Bone marrow (tissue), 2 donors: ENCODE measurements at regions not wholly inside any gene's neighbourhood (a gene's known extent, or its start where the extent isn't known, plus 50 kb on each side); places are given as distances from the start of the nearest gene placed in this dataset.

Experiments used
- DNase-seq, 2 donors: peaks; one replicate each; lab custom pipeline; 2025; lab: John Stamatoyannopoulos, UW

DNA sequence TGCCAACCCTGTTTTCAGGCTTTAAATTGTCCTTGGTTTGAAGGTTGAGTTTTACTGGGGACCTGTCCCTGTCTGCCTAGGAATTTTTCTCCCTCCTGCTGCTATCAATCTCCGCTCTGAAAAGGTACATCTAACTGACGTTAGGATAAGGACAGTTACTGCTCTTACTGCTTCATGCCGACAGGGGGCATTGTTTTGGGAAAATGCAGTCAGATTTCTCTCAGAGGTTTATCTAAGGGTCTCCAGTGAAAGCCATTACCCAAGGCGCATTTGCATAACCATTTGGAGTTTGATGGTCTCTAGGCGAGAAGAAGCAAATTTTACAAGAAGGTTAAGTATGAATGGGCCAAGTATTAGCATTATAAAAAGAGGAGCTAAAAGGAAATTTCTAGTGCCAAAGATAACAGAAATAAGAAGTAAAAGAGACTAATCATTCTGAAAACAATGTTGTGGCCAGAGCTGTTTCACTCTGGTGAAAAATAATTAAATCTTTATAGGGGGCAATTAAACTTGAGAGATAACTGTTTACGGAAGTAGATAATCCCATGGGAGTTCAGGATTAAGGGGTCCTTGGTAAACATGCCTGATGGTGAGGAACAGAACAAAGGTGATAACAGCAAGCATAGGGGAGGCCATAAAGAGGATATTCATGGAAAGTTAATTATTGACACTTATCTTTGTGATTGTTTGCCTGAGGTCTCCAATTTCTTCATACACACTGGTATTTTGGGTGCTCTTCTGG, 605.0 kb downstream of the MTRR start:
- no peak for DNase-seq

- DNase-seq, result no peak
Observed at GRCh38 chr5:8474569-8474930, 605.6 kb downstream of the MTRR start.

DNA sequence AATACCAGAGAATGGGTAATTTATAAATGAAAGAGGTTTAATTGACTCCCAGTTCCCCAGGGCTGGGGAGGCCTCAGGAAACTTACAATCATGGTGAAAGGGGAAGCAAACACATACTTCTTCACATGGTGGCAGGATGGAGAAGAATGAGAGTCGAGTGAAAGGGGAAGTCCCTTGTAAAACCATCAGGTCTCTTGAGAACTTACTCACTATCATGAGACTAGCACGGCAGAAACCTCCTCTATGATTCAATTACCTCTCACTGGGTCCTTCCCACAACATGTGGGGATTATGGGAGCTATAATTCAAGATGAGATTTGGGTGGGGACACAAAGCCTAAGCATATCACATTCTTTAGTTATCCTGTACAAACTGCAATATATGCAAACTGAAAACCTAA, 609.4 kb downstream of the MTRR start:
- no peak for DNase-seq

DNA sequence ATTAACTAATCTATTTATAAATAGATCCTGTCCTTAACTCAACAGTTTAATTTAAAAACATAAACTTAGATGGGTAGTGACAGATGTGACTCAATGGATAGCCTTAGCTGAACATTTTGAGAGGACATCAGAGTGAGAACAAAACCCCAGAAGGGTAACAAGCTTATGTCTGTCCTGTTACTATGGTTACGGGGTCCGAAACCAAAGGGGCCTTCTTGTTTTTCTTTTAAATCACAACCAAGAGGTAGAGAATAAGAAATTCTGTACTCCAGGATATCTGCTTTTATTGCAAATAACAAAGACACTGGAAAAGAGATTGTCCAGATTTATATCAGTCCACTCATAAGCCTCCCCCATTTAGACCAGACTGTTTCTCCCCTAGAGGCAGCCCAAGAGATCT, 612.1 kb downstream of the MTRR start:
- no peak for DNase-seq

- DNase-seq, result no peak
Observed at GRCh38 chr5:8491254-8491653, 622.3 kb downstream of the MTRR start.

DNA sequence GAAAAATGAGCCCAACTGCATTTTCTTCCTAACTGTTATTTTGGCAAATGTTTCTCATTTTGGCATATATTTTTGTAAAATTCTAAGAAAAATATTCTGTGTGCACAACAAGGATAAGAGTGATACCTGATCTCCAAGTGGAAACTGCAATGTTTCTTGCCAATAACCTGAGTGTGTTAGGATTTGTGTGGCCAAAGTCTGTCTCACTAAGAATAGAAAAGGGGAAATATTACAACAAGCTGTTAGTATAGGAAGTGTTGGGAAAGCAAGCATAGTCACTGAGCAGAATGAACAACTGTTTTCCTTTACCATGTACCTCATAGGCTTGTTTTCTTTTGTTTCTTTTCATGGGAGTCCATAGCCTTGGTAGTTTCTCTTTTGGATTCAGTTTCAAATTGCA, 624.2 kb downstream of the MTRR start:
- DNase-seq, result no peak

DNA sequence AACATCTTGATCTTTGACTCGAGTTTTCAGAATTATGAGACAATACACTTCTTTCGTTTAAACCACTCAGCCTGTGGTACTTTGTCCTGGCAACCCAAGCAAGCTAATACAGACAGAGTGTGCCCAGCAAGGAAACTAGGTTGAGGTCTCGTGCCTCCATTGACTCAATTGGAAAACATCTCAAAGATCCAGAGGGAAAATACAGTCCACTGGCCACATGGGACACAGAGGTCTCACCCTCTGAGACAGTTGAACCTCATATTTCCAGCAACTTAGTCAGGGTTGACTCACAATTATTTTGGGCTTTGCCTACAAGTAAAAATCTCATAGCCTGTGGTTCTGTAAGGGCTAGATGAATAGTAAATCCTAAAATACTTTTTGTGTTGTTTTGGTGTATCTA, 631.5 kb downstream of the MTRR start:
- no peak for DNase-seq

DNA sequence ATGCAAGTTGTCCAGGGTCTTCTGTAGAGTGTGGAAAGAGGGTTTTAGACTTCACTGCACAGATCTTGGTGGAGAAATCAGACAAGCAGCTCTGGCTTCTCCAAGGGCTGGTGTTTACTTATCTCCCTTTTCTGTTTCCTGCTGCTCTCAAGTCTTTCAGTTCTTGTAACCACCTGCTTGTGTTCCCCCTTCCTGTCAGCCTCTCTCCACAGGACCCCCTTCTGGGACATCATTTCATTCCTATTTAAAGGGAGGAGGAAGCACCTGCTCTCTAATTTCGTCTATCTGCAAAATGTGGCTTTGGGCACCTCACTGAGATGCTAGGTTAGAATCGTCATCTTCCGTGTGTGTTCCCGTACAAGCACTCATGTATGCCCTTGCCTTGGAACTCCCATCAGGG, 636.2 kb downstream of the MTRR start:
- DNase-seq, result no peak

GRCh38 chr5:8508231-8508630, 639.3 kb downstream of the MTRR start:
- no peak for DNase-seq

GRCh38 chr5:8516356-8516755, 647.4 kb downstream of the MTRR start:
- DNase-seq, result no peak

GRCh38 chr5:8517456-8517855, 648.5 kb downstream of the MTRR start:
- no peak for DNase-seq

- no peak for DNase-seq
Observed at GRCh38 chr5:8520917-8521316, 652.0 kb downstream of the MTRR start.

GRCh38 chr5:8521991-8522390, 653.0 kb downstream of the MTRR start:
- no peak for DNase-seq

DNA sequence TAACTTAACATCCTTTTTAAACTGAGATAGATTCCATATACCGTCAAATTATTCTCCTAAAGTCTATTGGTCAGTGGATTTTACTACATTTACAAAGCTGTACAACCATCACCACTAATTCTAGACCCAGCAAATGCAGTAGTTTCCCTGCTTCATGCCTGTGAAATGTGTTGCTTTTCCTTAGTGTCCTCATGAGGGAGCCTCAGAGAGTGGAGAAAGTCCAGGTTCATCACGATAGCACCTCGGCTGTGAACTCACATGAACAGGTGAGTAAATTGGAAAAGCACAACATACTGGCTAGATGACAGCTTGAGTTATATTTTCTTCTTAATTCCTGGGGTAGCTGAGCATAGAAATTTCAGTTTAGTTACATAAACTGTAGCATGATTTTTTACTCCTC, 653.7 kb downstream of the MTRR start:
- no peak for DNase-seq

- DNase-seq, result no peak
Observed at GRCh38 chr5:8523501-8523900, 654.6 kb downstream of the MTRR start.

DNA sequence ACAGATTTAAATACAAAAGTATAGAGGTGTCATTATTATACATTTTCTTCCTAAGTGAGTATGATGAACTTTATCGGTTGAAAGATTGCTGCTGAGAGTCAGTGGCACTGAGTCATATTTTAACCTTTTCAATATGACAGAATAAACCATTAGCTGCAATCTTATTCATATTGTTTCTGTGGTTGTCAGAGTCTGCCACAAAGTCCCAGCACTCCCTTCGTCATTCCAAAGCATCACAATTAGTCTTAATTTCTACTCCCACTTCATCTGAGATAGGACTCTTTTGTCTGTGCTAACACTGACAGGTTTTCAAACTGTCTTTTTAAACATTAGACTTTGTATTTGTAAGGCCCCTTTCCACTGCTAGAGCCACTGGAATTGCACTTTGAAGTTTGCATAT, 656.9 kb downstream of the MTRR start:
- DNase-seq, result no peak

GRCh38 chr5:8528106-8528505, 659.2 kb downstream of the MTRR start:
- no peak for DNase-seq

GRCh38 chr5:8538821-8539220, 669.9 kb downstream of the MTRR start:
- no peak for DNase-seq

- no peak for DNase-seq
Observed at GRCh38 chr5:8540317-8540716, 671.4 kb downstream of the MTRR start.

GRCh38 chr5:8550921-8551320, 682.0 kb downstream of the MTRR start:
- no peak for DNase-seq

DNA sequence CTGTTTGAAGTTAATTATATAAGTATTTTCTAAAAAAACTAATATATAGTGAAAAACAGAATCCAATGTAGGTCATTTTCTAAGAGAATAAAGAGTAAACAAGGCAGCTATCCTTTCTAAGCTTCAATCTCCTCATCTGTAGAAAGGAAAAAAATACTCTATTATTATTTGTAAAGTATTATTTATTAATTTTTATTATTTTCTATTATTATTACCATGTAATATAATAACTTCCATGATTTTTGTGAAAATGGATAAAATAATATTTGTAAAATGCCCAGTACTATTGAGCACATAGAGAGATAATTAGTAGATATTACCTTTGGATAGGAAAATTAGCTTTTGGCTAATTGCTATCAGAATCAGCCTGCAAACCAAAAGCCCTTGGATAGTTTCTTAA, 684.4 kb downstream of the MTRR start:
- DNase-seq, result no peak

GRCh38 chr5:8557728-8558127, 688.8 kb downstream of the MTRR start:
- DNase-seq, result no peak

DNA sequence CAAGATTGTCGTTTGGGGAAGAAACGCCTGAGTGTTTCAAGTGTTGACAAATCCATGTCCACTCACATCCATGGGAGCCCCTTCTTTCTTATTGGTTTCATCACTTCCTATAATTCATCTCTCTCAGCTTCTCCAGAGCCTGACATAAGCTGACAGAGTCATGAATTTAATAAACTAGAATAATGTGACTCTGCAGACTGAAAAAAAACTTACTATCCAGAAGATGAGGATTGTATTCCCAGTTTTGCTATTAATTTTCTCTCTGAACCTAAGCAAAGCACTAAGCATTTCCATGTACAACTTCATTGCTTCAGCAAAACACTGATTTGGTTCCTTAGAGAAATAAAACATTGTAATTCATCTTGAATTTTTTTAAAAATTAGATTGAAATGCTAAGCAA, 691.8 kb downstream of the MTRR start:
- DNase-seq, result no peak

DNA sequence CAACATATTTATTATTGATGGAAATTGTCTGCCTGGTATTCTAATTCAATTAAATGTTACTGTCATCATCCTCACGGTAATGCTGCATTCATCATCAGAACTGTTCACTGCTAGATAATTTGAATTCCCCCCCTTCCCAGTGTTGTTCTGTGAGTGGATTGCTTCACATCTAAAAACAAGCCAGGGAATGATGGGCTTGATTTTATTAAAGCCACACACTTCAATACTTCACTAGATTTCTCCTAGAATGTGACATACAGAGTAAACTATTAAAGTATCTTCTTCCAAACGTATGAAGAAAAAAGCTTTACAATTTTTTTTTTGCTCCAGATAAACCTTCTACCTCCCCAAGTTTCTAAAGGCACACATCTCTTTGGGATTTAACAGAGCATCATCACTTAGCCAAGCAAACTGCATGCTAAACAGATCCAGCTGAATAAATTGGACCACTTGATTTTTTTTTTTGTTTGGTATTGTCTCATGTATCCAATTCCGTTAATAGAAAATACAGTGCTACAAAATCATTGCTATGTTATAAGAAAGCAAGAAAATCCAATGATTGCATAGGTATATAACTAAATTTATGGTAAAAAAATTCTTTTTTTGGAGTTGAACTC, 692.4 kb downstream of the MTRR start:
- DNase-seq, result no peak
